AG09309 (cell line): ENCODE measurements at regions not wholly inside any gene's neighbourhood (a gene's known extent, or its start where the extent isn't known, plus 50 kb on each side); places are given as distances from the start of the nearest gene placed in this dataset.

Source experiments
- DNase-seq: peaks from one replicate; pipeline ENCODE4 v3.0.0-alpha.2; 2010; ENCODE audit warnings: low read depth
- H3K4me3 ChIP-seq: 2 replicates; pipeline ENCODE4 v1.5.1; 2011; ENCODE audit warnings: mild to moderate bottlenecking, low read depth, low read length, moderate library complexity; ENCODE audit not compliant: control insufficient read depth
- CTCF ChIP-seq: IDR thresholded peaks from 2 replicates; pipeline ENCODE4 v1.5.1; 2011; ENCODE audit warnings: mild to moderate bottlenecking, low read depth, low read length, inconsistent platforms; ENCODE audit not compliant: insufficient read depth, control insufficient read depth; ENCODE audit errors: missing control alignments

- no peak overlapping the region for H3K4me3 ChIP-seq
- no peak for TF ChIP-seq CTCF
- DNase-seq: no peak
These were observed 230.5 kb downstream of the SOX9 start for GRCh38 chr17:72351365-72351764.

DNA sequence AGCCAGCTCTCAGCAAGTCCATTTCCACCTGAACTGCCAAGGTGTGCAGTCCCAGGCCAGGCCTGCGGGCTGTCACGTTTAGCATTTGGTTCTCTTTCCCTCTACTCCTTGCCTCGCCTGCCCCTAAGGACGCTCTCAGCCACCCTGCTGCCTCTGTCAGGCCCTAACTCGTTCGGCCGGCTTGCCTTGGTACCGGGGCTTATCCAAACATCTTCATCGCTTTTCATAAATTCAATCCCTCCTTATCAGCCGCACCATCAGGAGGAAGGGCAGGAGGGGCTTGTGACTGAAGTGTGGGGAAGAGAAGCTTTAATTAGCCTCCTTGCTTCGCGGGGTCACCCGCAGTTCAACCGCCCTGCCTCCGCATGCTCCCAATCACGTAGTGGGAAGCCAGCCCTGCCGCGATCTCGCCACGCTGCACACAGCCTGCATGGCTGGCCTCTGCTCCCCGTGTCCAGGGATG is 231.1 kb downstream of the SOX9 start:
- TF ChIP-seq CTCF: no peak
- DNase-seq: no peak
- H3K4me3 ChIP-seq: no peak overlapping the region

GRCh38 chr17:72353502-72353901 is 232.7 kb downstream of the SOX9 start:
- TF ChIP-seq CTCF: no peak
- DNase-seq: no peak
- no peak overlapping the region for H3K4me3 ChIP-seq

DNA sequence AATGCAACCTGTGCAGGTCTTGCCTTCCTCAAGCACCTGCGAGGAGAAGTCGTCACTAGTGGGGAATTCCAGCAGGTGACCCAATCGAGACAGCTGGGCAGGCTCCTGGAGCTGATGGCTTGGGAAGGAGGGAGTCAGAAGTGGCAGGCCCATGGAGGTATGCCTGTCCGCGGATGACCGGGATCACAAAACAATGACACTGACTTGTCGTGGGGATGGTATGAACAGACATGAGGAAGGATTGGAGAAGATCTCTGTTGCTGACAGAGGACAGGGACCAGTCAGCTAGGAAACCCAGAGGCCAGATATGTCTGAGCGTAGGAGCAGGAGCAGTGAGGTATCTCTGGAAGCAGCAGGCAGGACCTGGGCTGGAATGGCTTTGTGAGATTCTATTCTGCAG is 233.3 kb downstream of the SOX9 start:
- no peak for DNase-seq
- no peak for TF ChIP-seq CTCF
- no peak overlapping the region for H3K4me3 ChIP-seq

GRCh38 chr17:72357764-72358365 is 237.0 kb downstream of the SOX9 start:
- DNase-seq: no peak
- no peak overlapping the region for H3K4me3 ChIP-seq
- no peak for TF ChIP-seq CTCF

- no peak for DNase-seq
- no peak overlapping the region for H3K4me3 ChIP-seq
- TF ChIP-seq CTCF: no peak
These were observed 237.6 kb downstream of the SOX9 start for GRCh38 chr17:72358465-72358864.

- no peak overlapping the region for H3K4me3 ChIP-seq
- no peak for TF ChIP-seq CTCF
- no peak for DNase-seq
These were observed 238.5 kb downstream of the SOX9 start for GRCh38 chr17:72359274-72359673.
